Tibial artery (tissue), 4 donors: ENCODE measurements at regions not wholly inside any gene's neighbourhood (a gene's known extent, or its start where the extent isn't known, plus 50 kb on each side); places are given as distances from the start of the nearest gene placed in this dataset.
"Not testable (repeated sequence)": the region's sequence is repeated elsewhere in the genome, so short reads cannot be mapped to it uniquely, and the experiment has no call there.

Experiments used
- DNase-seq, 2 donors: peaks; one replicate each; pipeline ENCODE4 v3.0.0-alpha.2; 2019
- H3K27ac ChIP-seq, 2 donors: fragments of 200-600 bp; sonication (generic) in 1 of 2; 1 replicate in 1 of 2; 2 replicates in 1 of 2; pipeline ENCODE4 v1.5.1; 2018 to 2019; ENCODE audit warnings: mild to moderate bottlenecking in 1 of 2
- H3K27me3 ChIP-seq, 2 donors: fragments of 200-600 bp; sonication (generic) in 1 of 2; one replicate each; pipeline versions ENCODE4 v1.5.1 to v1.6.0; 2016 to 2019
- H3K36me3 ChIP-seq, 3 donors: fragments of 200-600 bp; sonication (generic) in 2 of 3; one replicate each; pipeline ENCODE4 v1.5.1; 2016 to 2019; ENCODE audit warnings: mild to moderate bottlenecking in 2 of 3
- H3K4me1 ChIP-seq, 4 donors: fragments of 200-600 bp; sonication (generic) in 2 of 4; 1 replicate in 3 of 4; 2 replicates in 1 of 4; pipeline ENCODE4 v1.5.1; 2016 to 2019
- H3K4me3 ChIP-seq, 2 donors: fragments of 200-600 bp; sonication (generic) in 1 of 2; 1 replicate in 1 of 2; 2 replicates in 1 of 2; pipeline ENCODE4 v1.5.1; 2018 to 2019; ENCODE audit warnings: mild to moderate bottlenecking in 2 of 2
- H3K9me3 ChIP-seq, 3 donors: fragments of 200-600 bp; sonication (generic) in 1 of 3; one replicate each; pipeline ENCODE4 v1.5.1; 2016 to 2019
- intact Hi-C: fragments of 100-400 bp; cut with DNase I; formaldehyde crosslinking; loops from one replicate; pipeline ENCODE4 v1.15.0; 2023; ENCODE audit warnings: low total_unique reads
- TF ChIP-seq, protein P1 (sequence below), 2 experiments: fragments of 200-600 bp in 1 of 2; fragments of 450-650 bp in 1 of 2; IDR thresholded peaks; one replicate each; pipeline ENCODE4 v1.5.1; 2017 to 2019; ENCODE audit warnings: antibody characterized with exemption in 2 of 2, mild to moderate bottlenecking in 1 of 2, moderate library complexity in 1 of 2

DNA sequence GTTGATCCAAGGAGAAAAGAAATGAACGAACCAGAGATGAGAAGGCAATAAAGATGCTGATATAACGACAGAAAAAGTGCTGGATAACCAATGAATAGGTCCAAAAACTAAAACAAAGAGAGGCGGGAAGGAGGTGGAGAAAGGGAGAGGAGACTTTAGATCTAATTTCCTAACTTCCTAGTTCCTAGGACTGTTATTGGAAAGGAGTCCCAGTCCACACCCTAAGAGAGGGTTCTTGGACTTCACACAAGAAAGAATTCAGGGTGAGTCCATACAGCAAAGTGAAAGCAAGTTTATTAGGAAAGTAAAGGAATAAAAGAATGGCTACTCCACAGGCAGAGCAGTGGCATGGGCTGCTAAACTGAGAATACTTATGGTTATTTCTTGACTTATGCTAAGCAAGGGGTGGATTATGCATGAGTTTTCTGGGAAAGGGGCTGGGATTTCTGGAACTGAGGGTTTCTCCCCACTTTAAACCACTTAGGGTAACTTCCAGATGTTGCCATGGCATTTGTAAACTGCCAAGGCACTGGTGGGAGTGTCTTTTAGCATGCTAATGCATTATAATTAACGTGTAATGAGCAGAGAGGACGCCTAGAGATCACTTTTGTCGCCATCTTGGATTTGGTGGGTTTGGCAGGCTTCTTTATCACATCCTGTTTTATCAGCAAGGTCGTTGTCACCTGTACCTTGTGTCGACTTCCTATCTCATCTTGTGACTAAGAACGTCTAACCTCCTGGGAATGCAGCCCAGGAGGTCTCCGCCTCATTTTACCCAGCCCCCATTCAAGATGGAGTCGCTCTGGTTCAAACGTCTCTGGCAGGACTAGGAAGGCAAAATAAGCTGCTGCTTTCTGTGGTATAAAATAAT, 60.9 kb upstream of the RBM24 start:
- TF ChIP-seq, protein P1, sequence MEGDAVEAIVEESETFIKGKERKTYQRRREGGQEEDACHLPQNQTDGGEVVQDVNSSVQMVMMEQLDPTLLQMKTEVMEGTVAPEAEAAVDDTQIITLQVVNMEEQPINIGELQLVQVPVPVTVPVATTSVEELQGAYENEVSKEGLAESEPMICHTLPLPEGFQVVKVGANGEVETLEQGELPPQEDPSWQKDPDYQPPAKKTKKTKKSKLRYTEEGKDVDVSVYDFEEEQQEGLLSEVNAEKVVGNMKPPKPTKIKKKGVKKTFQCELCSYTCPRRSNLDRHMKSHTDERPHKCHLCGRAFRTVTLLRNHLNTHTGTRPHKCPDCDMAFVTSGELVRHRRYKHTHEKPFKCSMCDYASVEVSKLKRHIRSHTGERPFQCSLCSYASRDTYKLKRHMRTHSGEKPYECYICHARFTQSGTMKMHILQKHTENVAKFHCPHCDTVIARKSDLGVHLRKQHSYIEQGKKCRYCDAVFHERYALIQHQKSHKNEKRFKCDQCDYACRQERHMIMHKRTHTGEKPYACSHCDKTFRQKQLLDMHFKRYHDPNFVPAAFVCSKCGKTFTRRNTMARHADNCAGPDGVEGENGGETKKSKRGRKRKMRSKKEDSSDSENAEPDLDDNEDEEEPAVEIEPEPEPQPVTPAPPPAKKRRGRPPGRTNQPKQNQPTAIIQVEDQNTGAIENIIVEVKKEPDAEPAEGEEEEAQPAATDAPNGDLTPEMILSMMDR (IDR thresholded peaks at IDR 0.05) = no peak
- Histone ChIP-seq H3K27ac (no peak overlapping the region), H3K27me3 (no peaks in the 10 kb centered on the region), H3K9me3 (no peaks in the 10 kb centered on the region), H3K4me3 (no peak overlapping the region), H3K4me1 (no peaks in the 10 kb centered on the region), H3K36me3 (no peaks in the 10 kb centered on the region)
- no peak for DNase-seq
- intact Hi-C loops = no loop called here

GRCh38 chr6:17224056-17224455, 57.1 kb upstream of the RBM24 start:
- H3K36me3 ChIP-seq = no peaks in the 10 kb centered on the region

GRCh38 chr6:17224501-17224900, 56.7 kb upstream of the RBM24 start:
- not testable (repeated sequence) for H3K4me1 ChIP-seq

More at GRCh38 chr6:17224056-17224455, 57.1 kb upstream of the RBM24 start:
- intact Hi-C loops = no loop called here
- Histone ChIP-seq H3K4me1 (peaks cover 0 to 5% (median 2%) of the 10 kb centered on the region in 4 donors), H3K27ac (no peak overlapping the region), H3K9me3 (no peaks in the 10 kb centered on the region), H3K27me3 (no peaks in the 10 kb centered on the region), H3K4me3 (no peak overlapping the region)
- no peak for DNase-seq
- TF ChIP-seq, protein P1 (IDR thresholded peaks at IDR 0.05) = no peak

GRCh38 chr6:17225767-17226630, 55.2 kb upstream of the RBM24 start:
- TF ChIP-seq, protein P1 (IDR thresholded peaks at IDR 0.05) = no peak
- intact Hi-C loops = no loop called here
- Histone ChIP-seq H3K4me1 (peaks cover 0 to 5% (median 2%) of the 10 kb centered on the region in 4 donors), H3K36me3 (no peaks in the 10 kb centered on the region), H3K9me3 (no peaks in the 10 kb centered on the region), H3K27ac (no peak overlapping the region), H3K4me3 (no peak overlapping the region), H3K27me3 (no peaks in the 10 kb centered on the region)
- DNase-seq = no peak

More at GRCh38 chr6:17224501-17224900, 56.7 kb upstream of the RBM24 start:
- H3K36me3 ChIP-seq, H3K9me3 ChIP-seq, H3K27me3 ChIP-seq, DNase-seq, H3K27ac ChIP-seq, H3K4me3 ChIP-seq, intact Hi-C loops: not testable (repeated sequence)

DNA sequence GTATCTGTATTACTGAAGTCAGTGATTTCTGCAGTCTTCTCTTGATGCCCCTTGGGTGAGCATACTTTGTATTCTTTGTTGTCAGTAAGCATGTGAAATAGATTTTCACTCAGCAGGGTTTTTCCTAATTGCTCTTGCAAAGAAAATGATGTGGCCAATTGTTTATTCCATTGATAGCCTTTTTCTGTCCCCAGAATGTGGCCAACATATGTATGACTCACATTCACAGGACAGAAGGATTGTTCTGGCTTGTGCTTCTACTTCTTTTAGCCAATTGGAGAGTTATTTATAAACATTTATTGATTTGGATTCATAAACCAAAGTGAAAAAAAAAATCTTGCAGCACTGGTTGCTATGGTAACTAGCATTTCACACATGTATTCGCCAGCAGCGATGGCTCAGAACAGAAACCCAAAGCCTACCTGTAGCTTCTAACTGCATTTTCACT, 54.4 kb upstream of the RBM24 start:
- H3K4me1 ChIP-seq = peaks cover 0 to 5% (median 2%) of the 10 kb centered on the region in 4 donors
- no peaks in the 10 kb centered on the region for H3K27me3 ChIP-seq
- H3K36me3 ChIP-seq = no peaks in the 10 kb centered on the region
- no peak for DNase-seq
- TF ChIP-seq, protein P1 (IDR thresholded peaks at IDR 0.05) = no peak
- no peak overlapping the region for H3K27ac ChIP-seq
- intact Hi-C loops = no loop called here
- no peaks in the 10 kb centered on the region for H3K9me3 ChIP-seq
- no peak overlapping the region for H3K4me3 ChIP-seq
